ENCODE measurements at regions not wholly inside any gene's neighbourhood (a gene's known extent, or its start where the extent isn't known, plus 50 kb on each side); places are given as distances from the start of the nearest gene placed in this dataset.

- no peaks in the 10 kb centered on the region for H3K27me3 ChIP-seq
- H3K4me3 ChIP-seq = no peak overlapping the region
- 54 to 67% (median 61%) methylated on average over 3 of the region's 3 CpGs for WGBS, 4 donors
- intact Hi-C loops (cut with DNase I) = no loop called here
- no peak for TF ChIP-seq CTCF (IDR thresholded peaks at IDR 0.05)
- no peak for TF ChIP-seq POLR2A (IDR thresholded peaks at IDR 0.05)
- no peaks in the 10 kb centered on the region for H3K4me1 ChIP-seq (replicated peaks in 1 of 2)
- H3K9me3 ChIP-seq (replicated peaks in 1 of 3) = no peaks in the 10 kb centered on the region
- no peak overlapping the region for H3K27ac ChIP-seq
- no peak for DNase-seq
- no peaks in the 10 kb centered on the region for H3K36me3 ChIP-seq (replicated peaks in 1 of 2)
These were observed 110.1 kb upstream of the DPYD start for GRCh38 chr1:98030976-98031375.

- Histone ChIP-seq H3K9me3 (replicated peaks in 1 of 3) (no peaks in the 10 kb centered on the region), H3K27ac (no peak overlapping the region), H3K36me3 (replicated peaks in 1 of 2) (no peaks in the 10 kb centered on the region), H3K4me1 (replicated peaks in 1 of 2) (no peaks in the 10 kb centered on the region), H3K27me3 (no peaks in the 10 kb centered on the region), H3K4me3 (no peak overlapping the region)
- TF ChIP-seq CTCF (IDR thresholded peaks at IDR 0.05) (no peak), POLR2A (IDR thresholded peaks at IDR 0.05) (no peak)
- intact Hi-C loops (cut with DNase I) = no loop called here
- no peak for DNase-seq
These were observed 109.6 kb upstream of the DPYD start for GRCh38 chr1:98030483-98030882.

- 75 to 80% (median 78%) methylated on average over 6 of the region's 6 CpGs for WGBS, 4 donors
- no peak overlapping the region for H3K27ac ChIP-seq
- no peaks in the 10 kb centered on the region for H3K36me3 ChIP-seq (replicated peaks in 1 of 2)
- H3K27me3 ChIP-seq = no peaks in the 10 kb centered on the region
- DNase-seq = no peak
- H3K4me3 ChIP-seq = no peak overlapping the region
- H3K9me3 ChIP-seq (replicated peaks in 1 of 3) = no peaks in the 10 kb centered on the region
- no peaks in the 10 kb centered on the region for H3K4me1 ChIP-seq (replicated peaks in 1 of 2)
- intact Hi-C loops (cut with DNase I) = no loop called here
- TF ChIP-seq CTCF (IDR thresholded peaks at IDR 0.05) = no peak
These were observed 108.0 kb upstream of the DPYD start for GRCh38 chr1:98028800-98029199.

GRCh38 chr1:98027103-98027705 lies 106.4 kb upstream of the DPYD start:
- Histone ChIP-seq H3K27ac (no peak overlapping the region), H3K27me3 (no peaks in the 10 kb centered on the region), H3K36me3 (replicated peaks in 1 of 2) (no peaks in the 10 kb centered on the region), H3K4me1 (replicated peaks in 1 of 2) (no peaks in the 10 kb centered on the region), H3K9me3 (replicated peaks in 1 of 3) (no peaks in the 10 kb centered on the region), H3K4me3 (no peak overlapping the region)
- TF ChIP-seq CTCF (IDR thresholded peaks at IDR 0.05) (no peak), POLR2A (IDR thresholded peaks at IDR 0.05) (no peak)
- WGBS, 4 donors = 78 to 88% (median 83%) methylated on average over 2 of the region's 2 CpGs
- intact Hi-C loops (cut with DNase I) = no loop called here
- DNase-seq = no peak

Measured in adrenal gland (tissue), 9 donors.